Activated CD8-positive, alpha-beta T cell treated with anti-CD3 and anti-CD28 coated beads, Interleukin-2, amount 10 ng/mL, durations not matched to agents 7 days and 5 days (primary cell): ENCODE measurements at regions not wholly inside any gene's neighbourhood (a gene's known extent, or its start where the extent isn't known, plus 50 kb on each side); places are given as distances from the start of the nearest gene placed in this dataset.

Experiments used
- ATAC-seq: fragments of 150-1000 bp; cut with Tn5 transposase; one replicate; pipeline ENCODE4 v1.10.0; 2021; ENCODE audit warnings: moderate library complexity
- CTCF ChIA-PET: fragments of 350-600 bp; sonication (Branson Sonifier 250); formaldehyde crosslinking; loops from one replicate; lab custom pipeline; 2021; ENCODE audit warnings: antibody characterized with exemption; lab: Charles Lee
- POLR2A ChIA-PET: fragments of 350-600 bp; sonication (Branson Sonifier 250); formaldehyde crosslinking; loops from one replicate; lab custom pipeline; 2021; ENCODE audit warnings: antibody characterized with exemption; lab: Charles Lee
- DNase-seq: peaks from one replicate; pipeline ENCODE4 v3.0.0-alpha.2; 2020
- H3K27ac Mint-ChIP-seq: one replicate; pipeline ENCODE4 v1.8.0; 2021; ENCODE audit warnings: mild to moderate bottlenecking, mixed read lengths
- H3K27me3 Mint-ChIP-seq: one replicate; pipeline ENCODE4 v1.8.0; 2021; ENCODE audit warnings: low read depth, mixed read lengths
- H3K36me3 Mint-ChIP-seq: one replicate; pipeline ENCODE4 v1.8.0; 2021; ENCODE audit warnings: low read depth, mixed read lengths
- H3K4me1 Mint-ChIP-seq: one replicate; pipeline ENCODE4 v1.8.0; 2021; ENCODE audit warnings: low read depth, mixed read lengths
- H3K4me3 Mint-ChIP-seq: one replicate; pipeline ENCODE4 v1.8.0; 2021; ENCODE audit warnings: mild to moderate bottlenecking, mixed read lengths
- H3K9me3 Mint-ChIP-seq: one replicate; pipeline ENCODE4 v1.8.0; 2022; ENCODE audit warnings: mixed read lengths; ENCODE audit not compliant: insufficient read depth

DNA sequence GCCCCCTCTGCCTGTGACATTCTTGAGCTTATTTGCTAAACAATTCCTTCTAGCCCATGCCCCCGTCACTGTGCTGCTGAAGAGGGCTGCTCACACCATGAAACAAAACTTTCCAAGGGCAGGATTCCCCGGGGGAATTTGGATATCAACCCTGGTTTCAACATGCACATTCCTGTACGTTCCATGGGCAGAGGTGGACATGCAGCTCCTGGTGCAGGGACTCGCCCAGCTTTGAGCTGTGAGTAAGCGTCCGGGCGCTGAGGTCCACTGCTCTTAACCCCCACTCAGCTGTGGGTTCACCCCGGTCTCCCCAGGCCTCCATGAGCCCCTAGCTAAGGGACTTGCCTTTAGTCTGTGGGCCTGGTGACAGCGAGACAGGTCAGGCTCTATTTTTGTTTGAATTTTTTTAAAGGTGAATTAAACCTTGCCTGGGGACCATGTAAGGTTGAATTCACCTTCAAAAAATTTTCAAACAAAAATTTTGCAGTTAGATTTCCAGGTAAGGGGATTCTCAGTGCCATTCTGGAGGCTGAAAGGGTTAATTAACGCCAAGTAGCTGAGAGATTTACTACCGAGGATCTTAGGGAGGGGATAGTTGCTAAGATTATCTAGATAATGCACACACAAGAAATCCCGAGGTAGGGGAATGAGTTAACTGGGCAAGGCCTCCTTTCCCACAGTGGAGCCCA lies 70.3 kb upstream of the SLC22A23 start:
- Mint-ChIP-seq H3K36me3 (no peaks in the 10 kb centered on the region), H3K4me1 (no peaks in the 10 kb centered on the region), H3K4me3 (no peak overlapping the region), H3K9me3 (no peaks in the 10 kb centered on the region), H3K27ac (no peak overlapping the region), H3K27me3 (peaks cover 6% of the 10 kb centered on the region)
- ChIA-PET POLR2A (interaction anchor here (0.7 kb wide), 1 partner anchor 245 kb away, joined by 3 read pairs; no protein-coding TSS in a partner anchor), CTCF (no interaction called here)
- DNase-seq (no peak), ATAC-seq (no peak)

DNA sequence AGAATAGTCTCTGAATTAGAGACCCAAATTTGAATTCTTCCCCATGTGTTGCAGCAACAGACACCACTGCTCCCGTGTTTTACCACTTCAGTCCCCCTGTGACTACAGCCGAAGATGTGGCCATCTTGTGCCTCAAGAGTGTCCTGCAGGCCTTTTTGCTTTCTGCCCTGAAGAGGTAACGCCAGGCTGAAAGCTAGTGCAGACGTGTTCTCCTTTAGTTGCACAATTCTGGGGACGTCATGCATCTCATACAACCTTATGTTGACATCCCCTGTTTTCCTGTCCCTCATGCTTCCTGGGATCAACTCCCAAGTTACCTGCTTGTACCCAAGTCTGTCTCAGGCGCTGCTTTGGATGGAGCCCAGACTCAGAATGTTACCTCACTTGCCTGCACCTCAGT lies 69.1 kb upstream of the SLC22A23 start:
- H3K27me3 Mint-ChIP-seq = peaks cover 6% of the 10 kb centered on the region
- no peak overlapping the region for H3K27ac Mint-ChIP-seq

DNA sequence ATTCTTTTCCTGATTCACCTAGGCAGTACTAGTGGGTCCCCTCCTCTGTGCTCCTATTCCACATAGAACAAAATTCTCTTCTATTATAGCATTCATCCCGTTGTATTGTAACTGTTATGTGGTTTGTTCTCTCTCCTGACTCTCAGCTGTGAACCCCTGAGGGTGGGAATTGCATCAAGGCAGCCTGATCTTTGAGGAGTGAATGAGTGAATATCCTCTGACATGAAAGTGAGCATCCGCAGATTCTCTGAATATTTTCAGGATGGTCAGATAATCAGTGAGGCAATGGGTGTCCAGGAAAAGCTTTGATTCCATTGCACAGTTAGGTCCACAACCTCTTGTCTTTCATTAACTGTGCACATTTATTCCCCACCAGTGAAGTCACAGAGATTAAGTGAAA lies 67.6 kb upstream of the SLC22A23 start:
- ATAC-seq = no peak
- DNase-seq = no peak
- Mint-ChIP-seq H3K36me3 (no peaks in the 10 kb centered on the region), H3K27me3 (peaks cover 9% of the 10 kb centered on the region), H3K9me3 (no peaks in the 10 kb centered on the region), H3K4me1 (no peaks in the 10 kb centered on the region), H3K4me3 (no peak overlapping the region), H3K27ac (no peak overlapping the region)
- CTCF ChIA-PET = no interaction called here
- POLR2A ChIA-PET = no interaction called here

More for the DNA sequence above, 69.1 kb upstream of the SLC22A23 start:
- Mint-ChIP-seq H3K9me3 (no peaks in the 10 kb centered on the region), H3K36me3 (no peaks in the 10 kb centered on the region), H3K4me3 (no peak overlapping the region), H3K4me1 (no peaks in the 10 kb centered on the region)
- DNase-seq (no peak), ATAC-seq (no peak)
- POLR2A ChIA-PET = no interaction called here
- CTCF ChIA-PET = no interaction called here

DNA sequence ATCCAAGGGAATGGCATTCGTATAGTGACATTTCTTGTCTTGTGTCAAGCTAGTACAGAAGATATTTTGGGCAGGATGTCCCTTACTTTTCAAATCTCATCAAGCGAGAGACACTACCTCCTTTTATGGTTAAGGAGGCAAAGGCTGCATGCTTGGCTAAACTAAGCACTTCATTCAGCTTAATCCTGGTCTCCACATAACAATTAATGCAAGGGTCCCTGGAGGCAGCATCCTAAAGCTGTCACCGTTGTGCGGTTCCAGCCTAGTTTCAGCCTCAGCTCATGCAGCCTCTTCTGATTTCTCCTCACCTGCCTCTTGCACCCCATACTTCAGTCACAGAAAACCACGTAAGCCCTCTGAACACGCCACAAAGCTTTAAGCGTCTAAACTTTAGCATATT lies 67.1 kb upstream of the SLC22A23 start:
- no peak overlapping the region for H3K27ac Mint-ChIP-seq
- peaks cover 9% of the 10 kb centered on the region for H3K27me3 Mint-ChIP-seq
- no peak overlapping the region for H3K4me3 Mint-ChIP-seq
- DNase-seq (no peak), ATAC-seq (no peak)
- H3K36me3 Mint-ChIP-seq = no peaks in the 10 kb centered on the region
- POLR2A ChIA-PET = no interaction called here
- no peaks in the 10 kb centered on the region for H3K9me3 Mint-ChIP-seq
- no peaks in the 10 kb centered on the region for H3K4me1 Mint-ChIP-seq
- CTCF ChIA-PET = no interaction called here

DNA sequence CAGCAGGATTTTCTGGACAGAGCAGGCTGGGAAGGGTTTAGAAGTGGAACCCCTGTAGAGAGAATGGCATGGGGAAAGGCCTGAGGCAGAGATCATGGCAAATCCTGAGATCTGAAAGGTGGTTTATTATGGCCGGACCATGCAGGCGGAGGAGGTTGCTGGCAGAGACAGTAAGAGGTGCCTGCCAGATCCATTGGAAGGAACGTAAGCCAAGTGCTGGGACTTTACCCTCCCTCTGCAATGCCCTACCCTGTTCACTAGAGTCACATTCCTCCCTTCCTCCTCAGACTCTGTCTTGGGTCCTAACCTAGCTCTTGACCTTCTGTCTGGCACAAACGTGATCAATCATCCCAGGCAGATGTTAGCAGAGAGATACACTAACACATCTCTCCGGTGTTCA lies 66.4 kb upstream of the SLC22A23 start:
- POLR2A ChIA-PET = no interaction called here
- Mint-ChIP-seq H3K36me3 (no peaks in the 10 kb centered on the region), H3K27ac (no peak overlapping the region), H3K4me3 (no peak overlapping the region), H3K4me1 (no peaks in the 10 kb centered on the region), H3K27me3 (peaks cover 9% of the 10 kb centered on the region), H3K9me3 (no peaks in the 10 kb centered on the region)
- CTCF ChIA-PET = no interaction called here
- DNase-seq (no peak), ATAC-seq (no peak)

DNA sequence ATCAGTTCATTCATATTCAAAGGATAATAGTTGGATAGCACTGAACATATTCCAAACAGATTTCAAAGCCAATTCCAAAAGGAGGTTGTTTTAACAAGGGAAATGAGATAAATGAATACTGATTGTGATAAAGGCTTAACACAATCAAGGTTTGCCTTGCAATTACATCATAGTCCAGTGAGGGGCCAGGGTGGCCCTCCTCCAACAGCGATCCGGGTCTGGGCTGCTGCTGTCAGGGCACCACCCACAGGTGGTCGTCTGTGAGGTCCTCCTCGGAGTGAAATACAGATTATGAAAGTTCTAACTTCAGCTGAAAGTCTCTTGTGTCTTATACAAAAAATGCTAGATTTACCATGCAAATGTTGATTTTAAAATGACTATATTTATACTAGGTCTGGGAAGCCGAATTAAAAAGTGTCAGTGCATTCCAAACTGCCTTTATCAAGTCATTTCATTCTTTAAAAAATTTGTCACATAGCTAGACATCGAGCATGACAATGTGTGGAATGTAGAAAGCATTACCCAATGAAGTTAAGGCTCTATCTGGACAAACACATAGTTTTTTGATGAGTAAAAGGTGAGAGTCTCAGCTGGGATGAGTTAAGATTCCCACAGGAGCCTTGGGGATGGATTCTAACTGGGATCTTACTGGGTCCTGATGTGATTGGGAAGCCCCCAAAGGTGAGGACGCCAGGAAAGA lies 65.9 kb upstream of the SLC22A23 start:
- no peak for DNase-seq
- peaks cover 9% of the 10 kb centered on the region for H3K27me3 Mint-ChIP-seq
- POLR2A ChIA-PET = no interaction called here
- no peak overlapping the region for H3K4me3 Mint-ChIP-seq
- H3K27ac Mint-ChIP-seq = no peak overlapping the region
- H3K36me3 Mint-ChIP-seq = no peaks in the 10 kb centered on the region
- no peaks in the 10 kb centered on the region for H3K4me1 Mint-ChIP-seq
- CTCF ChIA-PET = no interaction called here
- H3K9me3 Mint-ChIP-seq = no peaks in the 10 kb centered on the region
- no peak for ATAC-seq

DNA sequence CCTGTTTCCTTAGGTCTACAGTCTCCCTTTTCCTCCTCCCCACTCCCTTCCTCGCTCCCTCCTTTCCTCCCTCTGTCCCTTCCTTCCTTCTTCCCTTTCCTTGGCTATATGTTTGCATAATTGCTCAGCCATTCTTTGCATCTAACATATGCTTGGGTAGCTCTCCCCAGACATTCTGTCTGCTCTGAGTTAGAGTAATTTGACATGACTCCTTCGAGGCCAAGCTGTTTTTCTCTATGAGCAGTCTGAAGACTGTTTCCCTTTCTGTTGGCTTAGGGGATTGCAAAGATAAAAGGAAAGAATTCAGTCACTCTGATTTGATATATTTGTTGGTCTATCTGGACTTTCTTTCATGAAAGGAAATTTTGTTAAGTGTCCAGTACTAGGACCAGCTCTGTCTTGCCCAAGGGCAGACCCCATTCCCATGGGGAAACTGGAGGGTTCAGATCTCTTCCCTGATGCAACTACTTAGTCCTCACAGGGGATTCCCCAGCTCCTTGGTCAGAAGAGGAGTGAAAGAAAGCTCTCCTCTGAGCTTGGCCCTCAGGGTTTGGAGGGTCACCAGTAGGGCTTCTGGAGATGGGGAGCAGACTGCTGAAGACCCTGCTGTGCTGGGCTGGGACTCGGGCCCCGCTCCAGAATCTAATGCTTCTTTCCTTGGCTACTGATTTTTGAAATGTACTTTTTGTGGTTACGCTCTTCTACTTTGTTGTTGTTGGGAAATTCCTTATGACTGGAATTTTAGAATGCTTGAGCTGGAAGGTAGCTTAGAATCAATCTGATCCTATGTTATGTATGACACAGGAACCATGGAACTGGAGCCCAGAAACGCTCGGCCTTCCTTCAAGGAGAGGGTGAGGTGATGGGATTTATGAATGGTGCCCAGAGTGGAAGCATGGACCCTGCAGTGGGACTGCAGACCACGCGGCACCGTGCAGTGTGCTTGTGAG lies 63.7 kb upstream of the SLC22A23 start:
- Mint-ChIP-seq H3K36me3 (no peaks in the 10 kb centered on the region), H3K4me3 (no peak overlapping the region), H3K4me1 (no peaks in the 10 kb centered on the region), H3K9me3 (no peaks in the 10 kb centered on the region), H3K27ac (no peak overlapping the region), H3K27me3 (peaks cover 9% of the 10 kb centered on the region)
- ATAC-seq (no peak), DNase-seq (no peak)
- ChIA-PET CTCF (no interaction called here), POLR2A (no interaction called here)

DNA sequence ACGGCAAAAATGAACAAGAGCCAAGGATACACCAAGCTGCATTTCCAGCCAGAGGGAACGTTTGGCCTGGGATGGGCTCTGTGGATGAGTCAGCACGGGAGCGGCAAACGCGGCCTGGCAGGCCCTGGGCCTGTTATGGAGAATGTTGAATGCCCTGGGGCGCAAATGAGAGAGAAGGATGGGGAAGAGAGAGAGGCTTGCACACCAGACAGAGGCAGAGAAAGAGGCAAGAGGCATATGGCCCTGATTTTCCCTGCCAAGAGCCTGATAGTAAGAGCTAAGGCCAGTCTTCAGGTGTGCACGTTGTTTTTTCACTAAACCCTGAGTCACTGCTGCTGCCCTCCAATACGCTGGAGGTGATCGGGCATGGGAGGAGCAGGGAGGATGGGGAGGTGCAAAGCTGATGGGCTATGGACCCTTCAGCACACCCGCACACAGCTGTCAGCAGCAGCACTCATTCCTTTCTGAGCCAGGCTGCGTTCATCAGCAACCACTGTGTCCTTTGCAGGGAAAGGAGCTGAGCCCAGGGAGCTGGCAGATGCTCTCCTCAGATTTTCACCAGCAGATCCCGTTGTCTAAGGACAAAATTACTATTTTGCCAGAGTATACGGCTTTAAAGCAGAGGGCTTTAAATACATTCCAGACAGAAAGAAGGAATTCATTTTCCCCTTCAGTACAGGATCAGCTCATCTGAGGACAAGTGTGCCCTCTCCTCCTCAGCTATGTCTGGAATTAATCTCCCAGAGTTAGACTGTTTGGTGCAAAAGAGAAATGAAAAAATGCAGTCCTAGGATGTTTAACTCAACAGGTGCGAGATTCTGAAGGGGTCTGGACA lies 61.7 kb upstream of the SLC22A23 start:
- DNase-seq (no peak), ATAC-seq (no peak)
- H3K4me3 Mint-ChIP-seq = no peak overlapping the region
- no peaks in the 10 kb centered on the region for H3K36me3 Mint-ChIP-seq
- no peaks in the 10 kb centered on the region for H3K9me3 Mint-ChIP-seq
- CTCF ChIA-PET = no interaction called here
- no peak overlapping the region for H3K27ac Mint-ChIP-seq
- H3K4me1 Mint-ChIP-seq = no peaks in the 10 kb centered on the region
- POLR2A ChIA-PET = no interaction called here
- H3K27me3 Mint-ChIP-seq = peaks cover 2% of the 10 kb centered on the region

DNA sequence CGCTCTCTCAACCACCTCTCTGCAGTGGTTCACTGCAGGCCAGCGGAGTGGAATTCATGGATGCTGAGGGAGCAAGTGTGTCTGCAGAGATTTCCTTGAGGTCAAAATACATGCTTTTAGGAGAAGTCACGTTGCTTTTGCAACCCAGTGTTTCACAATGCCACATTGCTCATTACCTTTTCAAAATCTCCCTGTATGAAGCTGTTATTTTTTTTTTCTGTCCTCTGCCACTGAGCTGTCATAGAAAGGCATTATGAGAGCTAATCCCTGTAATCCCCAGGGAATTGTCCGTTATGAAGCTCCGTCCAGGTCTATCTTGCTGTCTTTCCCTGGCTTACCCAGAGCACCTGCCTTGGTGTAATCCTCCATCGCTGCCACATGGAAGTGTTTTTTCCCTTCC lies 60.5 kb upstream of the SLC22A23 start:
- Mint-ChIP-seq H3K27me3 (peaks cover 2% of the 10 kb centered on the region), H3K9me3 (no peaks in the 10 kb centered on the region), H3K36me3 (no peaks in the 10 kb centered on the region), H3K27ac (no peak overlapping the region), H3K4me3 (no peak overlapping the region), H3K4me1 (no peaks in the 10 kb centered on the region)
- POLR2A ChIA-PET = no interaction called here
- ATAC-seq (no peak), DNase-seq (no peak)
- CTCF ChIA-PET = interaction anchor here (0.6 kb wide), 1 partner anchor 106 kb away, joined by 3 read pairs; no protein-coding TSS in a partner anchor

DNA sequence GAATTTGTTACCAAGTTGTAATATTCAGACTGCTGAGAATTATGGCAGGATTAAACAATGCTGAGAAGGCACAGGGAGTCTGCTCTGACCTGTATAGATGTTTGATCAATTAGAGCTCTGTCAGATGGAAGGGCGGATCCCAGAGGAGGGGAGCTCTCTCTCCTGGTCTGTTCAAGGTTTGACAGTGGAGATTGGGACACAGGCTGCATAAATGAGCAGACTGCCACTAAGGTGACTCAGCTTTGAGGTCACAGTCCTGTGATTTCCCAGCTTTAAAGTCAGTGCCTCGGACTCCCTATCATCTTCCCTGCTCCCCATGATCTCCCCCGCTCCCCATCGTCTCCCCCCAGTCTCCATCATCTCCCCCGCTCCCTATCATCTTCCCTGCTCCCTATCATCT lies 59.2 kb upstream of the SLC22A23 start:
- POLR2A ChIA-PET = no interaction called here

DNA sequence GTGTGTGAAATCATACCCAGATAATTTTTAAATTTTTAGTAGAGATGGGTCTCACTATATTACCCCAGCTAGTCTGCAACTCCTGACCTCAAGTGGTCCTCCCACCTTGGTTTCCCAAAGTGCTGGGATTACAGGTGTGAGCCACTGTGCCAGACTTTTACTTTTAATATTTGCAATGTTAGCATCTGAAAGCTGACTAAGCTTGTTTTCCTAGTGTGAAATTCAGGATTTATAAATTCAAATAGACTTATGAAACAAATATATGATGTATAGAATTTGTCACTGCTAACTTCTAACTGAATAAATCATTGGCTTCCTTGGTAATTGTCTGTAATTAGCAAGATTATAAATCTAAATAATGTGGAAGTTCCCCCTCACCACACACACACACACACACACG lies 58.8 kb upstream of the SLC22A23 start:
- no peaks in the 10 kb centered on the region for H3K4me1 Mint-ChIP-seq
- ATAC-seq = no peak
- H3K27me3 Mint-ChIP-seq = peaks cover 9% of the 10 kb centered on the region
- H3K27ac Mint-ChIP-seq = no peak overlapping the region
- DNase-seq = no peak
- ChIA-PET CTCF (no interaction called here), POLR2A (no interaction called here)
- H3K4me3 Mint-ChIP-seq = no peak overlapping the region
- no peaks in the 10 kb centered on the region for H3K9me3 Mint-ChIP-seq
- no peaks in the 10 kb centered on the region for H3K36me3 Mint-ChIP-seq

More for the DNA sequence above, 59.2 kb upstream of the SLC22A23 start:
- H3K4me1 Mint-ChIP-seq = no peaks in the 10 kb centered on the region
- no peaks in the 10 kb centered on the region for H3K36me3 Mint-ChIP-seq
- no peak for DNase-seq
- no peaks in the 10 kb centered on the region for H3K9me3 Mint-ChIP-seq
- CTCF ChIA-PET = no interaction called here
- H3K27ac Mint-ChIP-seq = no peak overlapping the region
- H3K27me3 Mint-ChIP-seq = peaks cover 6% of the 10 kb centered on the region
- ATAC-seq = no peak
- H3K4me3 Mint-ChIP-seq = no peak overlapping the region
